HTR-8/SVneo (cell line): ENCODE measurements at regions not wholly inside any gene's neighbourhood (a gene's known extent, or its start where the extent isn't known, plus 50 kb on each side); places are given as distances from the start of the nearest gene placed in this dataset.

ENCODE experiments used
- DNase-seq: peaks from one replicate; pipeline ENCODE4 v3.0.0; 2011; ENCODE audit warnings: low spot score, mixed read lengths; ENCODE audit not compliant: insufficient read length
- FAIRE-seq: peaks from 2 replicates; lab custom pipeline; 2011; peaks lifted over from hg19 to GRCh38; lab: Jason Lieb, UNC

GRCh38 chr11:134578807-134579723, 167.0 kb upstream of the B3GAT1 start:
- DNase-seq (no peak), FAIRE-seq (no peak)

- no peak for FAIRE-seq
- DNase-seq = no peak
Measured at GRCh38 chr11:134577751-134578395, 165.8 kb upstream of the B3GAT1 start.

- FAIRE-seq = no peak
- DNase-seq = no peak
Measured at GRCh38 chr11:134576721-134577171, 164.7 kb upstream of the B3GAT1 start.

- DNase-seq (no peak), FAIRE-seq (no peak)
Measured at GRCh38 chr11:134576286-134576685, 164.2 kb upstream of the B3GAT1 start.

GRCh38 chr11:134575504-134576230, 163.6 kb upstream of the B3GAT1 start:
- FAIRE-seq (no peak), DNase-seq (no peak)

GRCh38 chr11:134574947-134575346, 162.9 kb upstream of the B3GAT1 start:
- no peak for DNase-seq
- FAIRE-seq = no peak

- FAIRE-seq (no peak), DNase-seq (no peak)
Measured at GRCh38 chr11:134574425-134574824, 162.4 kb upstream of the B3GAT1 start.

- DNase-seq (no peak), FAIRE-seq (no peak)
Measured at GRCh38 chr11:134573857-134574256, 161.8 kb upstream of the B3GAT1 start.

- DNase-seq (no peak), FAIRE-seq (no peak)
Measured at GRCh38 chr11:134572741-134573675, 161.0 kb upstream of the B3GAT1 start.

GRCh38 chr11:134571301-134571700, 159.3 kb upstream of the B3GAT1 start:
- DNase-seq (no peak), FAIRE-seq (no peak)

- no peak for FAIRE-seq
- no peak for DNase-seq
Measured at GRCh38 chr11:134569195-134569594, 157.2 kb upstream of the B3GAT1 start.

GRCh38 chr11:134566311-134566710, 154.3 kb upstream of the B3GAT1 start:
- FAIRE-seq (no peak), DNase-seq (no peak)

- DNase-seq = no peak
- FAIRE-seq = peak; percentile 95
Measured at GRCh38 chr11:134565343-134565891, 153.4 kb upstream of the B3GAT1 start.

- DNase-seq = no peak
- FAIRE-seq = no peak
Measured at GRCh38 chr11:134564472-134565200, 152.6 kb upstream of the B3GAT1 start.

GRCh38 chr11:134562941-134563471, 151.0 kb upstream of the B3GAT1 start:
- no peak for DNase-seq
- FAIRE-seq = no peak

GRCh38 chr11:134562196-134562595, 150.2 kb upstream of the B3GAT1 start:
- DNase-seq (no peak), FAIRE-seq (no peak)

GRCh38 chr11:134561331-134561720, 149.3 kb upstream of the B3GAT1 start:
- DNase-seq = no peak
- no peak for FAIRE-seq

- DNase-seq = no peak
- no peak for FAIRE-seq
Measured at GRCh38 chr11:134560566-134561330, 148.7 kb upstream of the B3GAT1 start.
